Ascending aorta (tissue), 2 donors: ENCODE measurements at regions not wholly inside any gene's neighbourhood (a gene's known extent, or its start where the extent isn't known, plus 50 kb on each side); places are given as distances from the start of the nearest gene placed in this dataset.

Experiments
- DNase-seq, 2 donors: peaks; one replicate each; pipeline ENCODE4 v3.0.0-alpha.2; 2019; ENCODE audit warnings: low spot score in 2 of 2
- H3K27ac ChIP-seq, 2 donors: fragments of 200-600 bp; sonication (generic); one replicate each; pipeline ENCODE4 v1.5.1; 2016 to 2017; ENCODE audit warnings: mild to moderate bottlenecking in 1 of 2
- H3K27me3 ChIP-seq: fragments of 200-600 bp; sonication (generic); one replicate; pipeline ENCODE4 v1.5.1; 2017
- H3K36me3 ChIP-seq, 2 donors: fragments of 200-600 bp; sonication (generic); one replicate each; pipeline ENCODE4 v1.5.1; 2016
- H3K4me1 ChIP-seq, 2 donors: fragments of 200-600 bp; sonication (generic); one replicate each; pipeline ENCODE4 v1.5.1; 2016 to 2017; ENCODE audit warnings: mild to moderate bottlenecking in 1 of 2
- H3K4me3 ChIP-seq, 2 donors: fragments of 200-600 bp; sonication (generic); one replicate each; pipeline ENCODE4 v1.5.1; 2016 to 2017; ENCODE audit warnings: mild to moderate bottlenecking in 1 of 2
- H3K9me3 ChIP-seq, 2 donors: fragments of 200-600 bp; sonication (generic); one replicate each; pipeline ENCODE4 v1.5.1; 2016
- CTCF ChIP-seq, 3 experiments: fragments of 200-600 bp in 2 of 3; fragments of 450-650 bp in 1 of 3; sonication (generic) in 2 of 3; IDR thresholded peaks; one replicate each; pipeline ENCODE4 v1.5.1; 2016 to 2019; ENCODE audit warnings: antibody characterized with exemption in 3 of 3, mild to moderate bottlenecking in 1 of 3, moderate library complexity in 1 of 3
- intact Hi-C: fragments of 100-400 bp; cut with DNase I; formaldehyde crosslinking; loops from one replicate; pipeline ENCODE4 v1.15.1; 2023

- no peak for TF ChIP-seq CTCF (IDR thresholded peaks at IDR 0.05)
- no peaks in the 10 kb centered on the region for H3K36me3 ChIP-seq
- no peaks in the 10 kb centered on the region for H3K27me3 ChIP-seq
- no peak overlapping the region for H3K4me3 ChIP-seq
- H3K27ac ChIP-seq = no peak overlapping the region
- H3K9me3 ChIP-seq = no peaks in the 10 kb centered on the region
- intact Hi-C loops = no loop called here
- DNase-seq = no peak
- H3K4me1 ChIP-seq = no peaks in the 10 kb centered on the region
Observed at GRCh38 chr4:65831828-65832227, 161.5 kb upstream of the EPHA5 start.

DNA sequence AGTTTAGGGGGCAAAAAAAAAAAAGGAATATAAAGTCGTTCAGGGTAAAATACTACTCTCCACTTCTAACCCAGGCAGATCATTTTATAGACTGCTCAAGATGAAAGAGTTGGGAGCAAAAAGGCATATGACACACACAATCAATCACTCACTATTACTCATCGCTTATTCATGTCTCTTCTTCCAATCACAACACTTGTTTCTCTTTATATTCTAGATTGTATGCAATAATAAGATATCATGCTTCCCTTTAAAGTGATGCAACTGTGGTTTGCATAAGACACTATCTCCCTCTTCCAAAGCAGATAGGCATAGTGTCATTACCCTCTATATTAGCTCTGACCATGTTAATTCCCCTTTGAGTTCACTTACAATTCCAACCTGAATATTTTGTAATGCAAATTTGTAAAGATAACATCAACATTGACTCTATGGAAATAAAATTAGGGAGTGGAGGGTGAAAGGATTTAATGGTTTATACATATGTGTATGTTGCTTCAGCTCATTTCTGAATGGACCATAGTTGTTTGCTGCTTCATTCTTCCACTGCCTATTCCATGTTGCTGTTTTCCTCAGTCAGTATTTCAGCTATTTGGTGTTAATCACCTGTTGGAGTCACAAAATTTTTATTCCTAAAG is 154.9 kb upstream of the EPHA5 start:
- no peak for TF ChIP-seq CTCF (IDR thresholded peaks at IDR 0.05)
- DNase-seq = no peak
- no peaks in the 10 kb centered on the region for H3K36me3 ChIP-seq

GRCh38 chr4:65819192-65819591 is 148.9 kb upstream of the EPHA5 start:
- H3K36me3 ChIP-seq = no peaks in the 10 kb centered on the region
- intact Hi-C loops = no loop called here
- H3K4me3 ChIP-seq = no peak overlapping the region
- TF ChIP-seq CTCF (IDR thresholded peaks at IDR 0.05) = no peak
- H3K27me3 ChIP-seq = no peaks in the 10 kb centered on the region
- no peak for DNase-seq
- H3K4me1 ChIP-seq = no peaks in the 10 kb centered on the region
- peaks cover 3 to 7% of the 10 kb centered on the region in 2 donors for H3K9me3 ChIP-seq
- no peak overlapping the region for H3K27ac ChIP-seq

More for the DNA sequence above, 154.9 kb upstream of the EPHA5 start:
- H3K27ac ChIP-seq = no peak overlapping the region
- no peaks in the 10 kb centered on the region for H3K27me3 ChIP-seq
- H3K9me3 ChIP-seq = no peaks in the 10 kb centered on the region
- H3K4me3 ChIP-seq = no peak overlapping the region
- H3K4me1 ChIP-seq = no peaks in the 10 kb centered on the region
- intact Hi-C loops = no loop called here

- intact Hi-C loops = no loop called here
- H3K9me3 ChIP-seq = no peaks in the 10 kb centered on the region
- no peak for DNase-seq
- no peak for TF ChIP-seq CTCF (IDR thresholded peaks at IDR 0.05)
- no peak overlapping the region for H3K4me3 ChIP-seq
- no peaks in the 10 kb centered on the region for H3K27me3 ChIP-seq
- H3K36me3 ChIP-seq = no peaks in the 10 kb centered on the region
- H3K4me1 ChIP-seq = no peaks in the 10 kb centered on the region
- H3K27ac ChIP-seq = no peak overlapping the region
Observed at GRCh38 chr4:65805936-65806335, 135.6 kb upstream of the EPHA5 start.

DNA sequence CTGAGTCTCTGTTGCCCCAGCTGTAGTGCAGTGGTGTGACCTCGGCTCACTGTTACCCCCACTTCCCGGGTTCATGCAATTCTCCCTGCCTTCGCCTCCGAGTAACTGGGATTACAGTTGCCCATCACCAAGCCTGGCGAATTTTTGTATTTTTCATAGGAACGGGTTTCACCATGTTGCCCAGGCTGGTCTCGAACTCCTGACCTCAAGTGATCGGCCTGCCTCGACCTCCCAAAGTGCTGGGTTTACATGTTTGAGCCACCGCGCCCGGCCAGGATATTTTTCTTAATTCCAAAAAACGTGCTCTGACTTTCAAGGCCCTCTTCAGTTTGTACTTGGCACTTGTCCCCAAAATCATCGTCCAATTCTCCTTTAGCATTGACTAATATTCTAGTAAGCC is 129.2 kb upstream of the EPHA5 start:
- no peak for TF ChIP-seq CTCF (IDR thresholded peaks at IDR 0.05)
- Histone ChIP-seq H3K4me3 (no peak overlapping the region), H3K27me3 (no peaks in the 10 kb centered on the region), H3K36me3 (no peaks in the 10 kb centered on the region), H3K4me1 (no peaks in the 10 kb centered on the region), H3K9me3 (no peaks in the 10 kb centered on the region), H3K27ac (no peak overlapping the region)
- no peak for DNase-seq
- intact Hi-C loops = no loop called here
